SU-DHL-6 (cell line): ENCODE measurements at regions not wholly inside any gene's neighbourhood (a gene's known extent, or its start where the extent isn't known, plus 50 kb on each side); places are given as distances from the start of the nearest gene placed in this dataset.

ENCODE experiments used
- H2AFZ ChIP-seq: fragments of 200-600 bp; sonication (generic); 2 replicates; pipeline ENCODE4 v1.6.1; 2014; ENCODE audit warnings: low read depth, mild to moderate bottlenecking, moderate library complexity, mixed read lengths, antibody characterized with exemption, low read length; ENCODE audit not compliant: severe bottlenecking
- H3F3A ChIP-seq: fragments of 200-600 bp; shearing (Covaris generic); 2 replicates; pipeline ENCODE4 v1.6.0; 2016; ENCODE audit warnings: antibody characterized with exemption, mild to moderate bottlenecking; ENCODE audit not compliant: insufficient read depth
- H3K27ac ChIP-seq: fragments of 200-600 bp; sonication (generic); 2 replicates; pipeline ENCODE4 v1.5.1; 2016; ENCODE audit warnings: low read depth, mild to moderate bottlenecking, low read length, moderate library complexity, mixed read lengths
- H3K27me3 ChIP-seq: fragments of 200-600 bp; sonication (generic), shearing (Covaris generic); 2 replicates; pipeline ENCODE4 v1.6.0; 2014; ENCODE audit warnings: mild to moderate bottlenecking, low read length
- H3K36me3 ChIP-seq: fragments of 200-600 bp; sonication (generic); 2 replicates; pipeline ENCODE4 v1.6.1; 2014; ENCODE audit warnings: mild to moderate bottlenecking, low read length, mixed read lengths
- H3K4me2 ChIP-seq: fragments of 300-600, 200-600 bp; shearing (Covaris generic), sonication (generic); 2 replicates; pipeline ENCODE4 v1.6.0; 2014; ENCODE audit warnings: low read length, low read depth, mild to moderate bottlenecking; ENCODE audit not compliant: poor library complexity, severe bottlenecking
- H3K4me3 ChIP-seq: fragments of 200-600 bp; sonication (generic); 2 replicates; pipeline ENCODE4 v1.5.1; 2014; ENCODE audit warnings: antibody characterized with exemption, low read length, mild to moderate bottlenecking, mixed read lengths; ENCODE audit not compliant: insufficient read depth, poor library complexity, severe bottlenecking
- H3K79me2 ChIP-seq: fragments of 200-600 bp; sonication (generic); 2 replicates; pipeline ENCODE4 v1.6.1; 2014; ENCODE audit warnings: mild to moderate bottlenecking, low read length, moderate library complexity; ENCODE audit not compliant: insufficient read depth
- H3K9ac ChIP-seq: fragments of 200-600 bp; sonication (generic); 2 replicates; pipeline ENCODE4 v1.7.0; 2014; ENCODE audit warnings: mild to moderate bottlenecking, low read length
- H3K9me2 ChIP-seq: fragments of 200-600 bp; sonication (generic); replicated peaks from 2 replicates; pipeline ENCODE4 v1.6.1; 2014; ENCODE audit warnings: low read length; ENCODE audit not compliant: insufficient read depth
- H3K9me3 ChIP-seq: fragments of 200-600 bp; sonication (generic); 2 replicates; pipeline ENCODE4 v1.6.1; 2014; ENCODE audit warnings: low read length, mixed read lengths; ENCODE audit not compliant: insufficient read depth
- H4K20me1 ChIP-seq: fragments of 200-600 bp; sonication (generic); 2 replicates; pipeline ENCODE4 v1.6.1; 2014; ENCODE audit warnings: low read depth, mild to moderate bottlenecking, antibody characterized with exemption, low read length, moderate library complexity, mixed read lengths
- EZH2phosphoT487 ChIP-seq: fragments of 200-600 bp; sonication (generic), shearing (Covaris generic); conservative IDR thresholded peaks from 2 replicates; pipeline ENCODE4 v1.6.1; 2018; ENCODE audit warnings: mild to moderate bottlenecking, antibody characterized with exemption, low read length, moderate library complexity, mixed read lengths
- TF ChIP-seq, protein P1 (sequence below): fragments of 200-600 bp; sonication (generic); IDR thresholded peaks from one replicate; pipeline ENCODE4 v1.5.1; 2017; ENCODE audit warnings: antibody characterized with exemption, mild to moderate bottlenecking, low read length, moderate library complexity; ENCODE audit not compliant: insufficient read depth, poor library complexity, severe bottlenecking

- TF ChIP-seq, protein P1, sequence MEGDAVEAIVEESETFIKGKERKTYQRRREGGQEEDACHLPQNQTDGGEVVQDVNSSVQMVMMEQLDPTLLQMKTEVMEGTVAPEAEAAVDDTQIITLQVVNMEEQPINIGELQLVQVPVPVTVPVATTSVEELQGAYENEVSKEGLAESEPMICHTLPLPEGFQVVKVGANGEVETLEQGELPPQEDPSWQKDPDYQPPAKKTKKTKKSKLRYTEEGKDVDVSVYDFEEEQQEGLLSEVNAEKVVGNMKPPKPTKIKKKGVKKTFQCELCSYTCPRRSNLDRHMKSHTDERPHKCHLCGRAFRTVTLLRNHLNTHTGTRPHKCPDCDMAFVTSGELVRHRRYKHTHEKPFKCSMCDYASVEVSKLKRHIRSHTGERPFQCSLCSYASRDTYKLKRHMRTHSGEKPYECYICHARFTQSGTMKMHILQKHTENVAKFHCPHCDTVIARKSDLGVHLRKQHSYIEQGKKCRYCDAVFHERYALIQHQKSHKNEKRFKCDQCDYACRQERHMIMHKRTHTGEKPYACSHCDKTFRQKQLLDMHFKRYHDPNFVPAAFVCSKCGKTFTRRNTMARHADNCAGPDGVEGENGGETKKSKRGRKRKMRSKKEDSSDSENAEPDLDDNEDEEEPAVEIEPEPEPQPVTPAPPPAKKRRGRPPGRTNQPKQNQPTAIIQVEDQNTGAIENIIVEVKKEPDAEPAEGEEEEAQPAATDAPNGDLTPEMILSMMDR: no peak
- TF ChIP-seq EZH2phosphoT487: no peak
- no peak overlapping the region for H3K4me3 ChIP-seq
- H4K20me1 ChIP-seq: no peaks in the 10 kb centered on the region
- H3K9me3 ChIP-seq: no peaks in the 10 kb centered on the region
- H3K36me3 ChIP-seq: no peaks in the 10 kb centered on the region
- no peak overlapping the region for H3K4me2 ChIP-seq
- H3K9me2 ChIP-seq: no peaks in the 10 kb centered on the region
- H3K27me3 ChIP-seq: no peaks in the 10 kb centered on the region
- H3K9ac ChIP-seq: no peak overlapping the region
- H3K27ac ChIP-seq: no peak overlapping the region
- no peaks in the 10 kb centered on the region for H3F3A ChIP-seq
- no peaks in the 10 kb centered on the region for H3K79me2 ChIP-seq
- no peak overlapping the region for H2AFZ ChIP-seq
Observed at GRCh38 chrX:20382518-20383297, 116.0 kb upstream of the RPS6KA3 start.

DNA sequence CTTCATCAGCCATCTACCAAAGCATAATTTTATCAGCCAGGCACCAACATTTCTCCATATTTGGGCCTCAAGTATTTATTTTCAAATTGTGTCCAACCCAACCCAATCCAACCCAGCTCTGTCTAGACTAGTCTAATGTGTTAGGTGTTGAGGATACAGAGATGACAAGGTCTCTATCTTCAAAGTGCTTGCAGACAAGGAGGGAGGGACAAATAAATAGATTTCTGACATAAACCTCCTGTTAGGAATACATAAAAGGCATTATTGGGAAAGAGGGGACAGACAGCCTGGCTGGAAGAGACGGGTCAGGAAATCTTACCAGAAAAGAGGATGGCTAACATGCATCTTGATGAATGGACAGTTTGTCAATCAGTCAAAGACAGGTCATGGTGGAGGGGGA, 115.4 kb upstream of the RPS6KA3 start:
- H3K9me3 ChIP-seq: no peaks in the 10 kb centered on the region
- no peak overlapping the region for H3K27ac ChIP-seq
- H3K4me2 ChIP-seq: no peak overlapping the region
- H3F3A ChIP-seq: no peaks in the 10 kb centered on the region
- no peaks in the 10 kb centered on the region for H4K20me1 ChIP-seq
- no peak for TF ChIP-seq EZH2phosphoT487
- no peak overlapping the region for H3K9ac ChIP-seq
- H3K27me3 ChIP-seq: no peaks in the 10 kb centered on the region
- no peaks in the 10 kb centered on the region for H3K36me3 ChIP-seq
- H3K9me2 ChIP-seq: no peaks in the 10 kb centered on the region
- H3K79me2 ChIP-seq: no peaks in the 10 kb centered on the region
- H3K4me3 ChIP-seq: no peak overlapping the region
- H2AFZ ChIP-seq: no peak overlapping the region

DNA sequence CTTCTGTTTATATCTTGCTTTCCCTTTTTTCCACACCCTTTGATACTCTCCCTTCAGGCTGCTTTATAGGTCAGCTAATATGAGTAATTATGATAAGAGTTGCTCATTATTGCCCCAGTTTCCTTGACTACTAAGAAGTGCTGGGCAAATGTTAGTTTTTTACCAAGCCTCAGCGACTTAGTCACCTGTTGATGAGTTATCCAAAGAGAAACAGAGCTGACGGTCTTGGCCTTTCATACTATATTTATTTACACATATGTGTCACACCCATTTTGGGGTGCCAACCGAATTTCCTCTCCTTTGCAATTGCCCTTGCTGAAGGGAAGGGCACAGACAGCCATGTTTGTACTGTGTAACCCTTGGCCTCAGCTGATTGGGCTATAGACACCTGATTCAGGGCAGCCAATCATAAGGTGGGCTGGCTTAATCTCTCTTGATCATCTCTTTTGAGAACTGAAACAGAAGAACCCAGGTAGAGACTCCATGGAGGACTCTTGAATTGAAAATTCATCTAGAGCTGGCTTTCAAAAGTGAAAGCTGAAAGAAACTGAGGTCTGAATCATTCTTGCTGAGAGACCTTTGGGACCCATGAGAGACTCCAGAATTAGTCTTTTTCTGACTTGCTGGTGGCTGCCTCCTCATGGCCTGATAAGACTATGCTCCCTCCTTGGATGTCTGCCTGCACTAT, 111.7 kb upstream of the RPS6KA3 start:
- H3F3A ChIP-seq: no peaks in the 10 kb centered on the region
- H3K9ac ChIP-seq: no peak overlapping the region
- H3K4me2 ChIP-seq: no peak overlapping the region
- no peaks in the 10 kb centered on the region for H3K9me2 ChIP-seq
- no peaks in the 10 kb centered on the region for H3K36me3 ChIP-seq
- no peaks in the 10 kb centered on the region for H3K27me3 ChIP-seq
- no peak for TF ChIP-seq EZH2phosphoT487
- TF ChIP-seq, protein P1: no peak
- no peak overlapping the region for H3K4me3 ChIP-seq
- no peaks in the 10 kb centered on the region for H3K79me2 ChIP-seq
- no peaks in the 10 kb centered on the region for H3K9me3 ChIP-seq
- H4K20me1 ChIP-seq: no peaks in the 10 kb centered on the region
- H3K27ac ChIP-seq: no peak overlapping the region
- no peak overlapping the region for H2AFZ ChIP-seq

- Histone ChIP-seq H3F3A (no peaks in the 10 kb centered on the region), H4K20me1 (no peaks in the 10 kb centered on the region), H3K9ac (no peak overlapping the region), H3K27me3 (no peaks in the 10 kb centered on the region), H3K9me2 (no peaks in the 10 kb centered on the region), H3K36me3 (no peaks in the 10 kb centered on the region), H3K4me3 (no peak overlapping the region), H3K79me2 (no peaks in the 10 kb centered on the region), H2AFZ (no peak overlapping the region), H3K4me2 (no peak overlapping the region), H3K9me3 (no peaks in the 10 kb centered on the region), H3K27ac (no peak overlapping the region)
- TF ChIP-seq, protein P1: no peak
- no peak for TF ChIP-seq EZH2phosphoT487
Observed at GRCh38 chrX:20374900-20375438, 108.3 kb upstream of the RPS6KA3 start.
